NCI-H526 (cell line): ENCODE measurements at regions not wholly inside any gene's neighbourhood (a gene's known extent, or its start where the extent isn't known, plus 50 kb on each side); places are given as distances from the start of the nearest gene placed in this dataset.
"Not testable (repeated sequence)": the region's sequence is repeated elsewhere in the genome, so short reads cannot be mapped to it uniquely, and the experiment has no call there.

ENCODE experiments used
- DNase-seq, 2 experiments: peaks; one replicate each; lab custom pipeline; 2025; lab: John Stamatoyannopoulos, UW

- DNase-seq: no peak
Observed at GRCh38 chrX:125378205-125378604, 58.5 kb downstream of the TEX13C start.

GRCh38 chrX:125378770-125379169 is 59.1 kb downstream of the TEX13C start:
- no peak for DNase-seq

- no peak for DNase-seq
Observed at GRCh38 chrX:125382148-125382628, 62.5 kb downstream of the TEX13C start.

- no peak for DNase-seq
Observed at GRCh38 chrX:125382889-125383288, 63.2 kb downstream of the TEX13C start.

- DNase-seq: no peak
Observed at GRCh38 chrX:125384867-125385266, 65.2 kb downstream of the TEX13C start.

GRCh38 chrX:125387945-125388344 is 68.3 kb downstream of the TEX13C start:
- DNase-seq: no peak

GRCh38 chrX:125394449-125394848 is 74.8 kb downstream of the TEX13C start:
- DNase-seq: no peak

- no peak for DNase-seq
Observed at GRCh38 chrX:125395626-125396025, 76.0 kb downstream of the TEX13C start.

GRCh38 chrX:125398959-125399440 is 79.3 kb downstream of the TEX13C start:
- no peak for DNase-seq

- no peak for DNase-seq
Observed at GRCh38 chrX:125402807-125403206, 83.1 kb downstream of the TEX13C start.

GRCh38 chrX:125404667-125405160 is 85.0 kb downstream of the TEX13C start:
- DNase-seq: no peak

GRCh38 chrX:125405339-125405738 is 85.7 kb downstream of the TEX13C start:
- no peak for DNase-seq

GRCh38 chrX:125407314-125407713 is 87.6 kb downstream of the TEX13C start:
- DNase-seq: no peak

GRCh38 chrX:125420809-125421208 is 101.1 kb downstream of the TEX13C start:
- no peak for DNase-seq

GRCh38 chrX:125422986-125423385 is 103.3 kb downstream of the TEX13C start:
- DNase-seq: no peak

GRCh38 chrX:125424536-125424935 is 104.9 kb downstream of the TEX13C start:
- DNase-seq: no peak

- DNase-seq: peak in 1 of 2 experiments; percentile 2
Observed at GRCh38 chrX:125436855-125437254, 117.2 kb downstream of the TEX13C start.

GRCh38 chrX:125439194-125439849 is 119.7 kb downstream of the TEX13C start:
- no peak for DNase-seq

- no peak for DNase-seq
Observed at GRCh38 chrX:125444659-125445058, 125.0 kb downstream of the TEX13C start.

GRCh38 chrX:125475482-125475881 is 155.8 kb downstream of the TEX13C start:
- DNase-seq: no peak

GRCh38 chrX:125492439-125492838 is 172.8 kb downstream of the TEX13C start:
- no peak for DNase-seq

GRCh38 chrX:125493004-125493403 is 173.3 kb downstream of the TEX13C start:
- DNase-seq: not testable (repeated sequence)

GRCh38 chrX:125497667-125498066 is 178.0 kb downstream of the TEX13C start:
- no peak for DNase-seq

GRCh38 chrX:125503769-125504168 is 184.1 kb downstream of the TEX13C start:
- DNase-seq: no peak
